LNCAP (cell line): ENCODE measurements at regions not wholly inside any gene's neighbourhood (a gene's known extent, or its start where the extent isn't known, plus 50 kb on each side); places are given as distances from the start of the nearest gene placed in this dataset.

Source experiments
- TF ChIP-seq, protein P1 (sequence below): fragments of 450-650 bp; IDR thresholded peaks from 2 replicates; pipeline ENCODE4 v1.5.1; 2017; ENCODE audit warnings: mild to moderate bottlenecking

DNA sequence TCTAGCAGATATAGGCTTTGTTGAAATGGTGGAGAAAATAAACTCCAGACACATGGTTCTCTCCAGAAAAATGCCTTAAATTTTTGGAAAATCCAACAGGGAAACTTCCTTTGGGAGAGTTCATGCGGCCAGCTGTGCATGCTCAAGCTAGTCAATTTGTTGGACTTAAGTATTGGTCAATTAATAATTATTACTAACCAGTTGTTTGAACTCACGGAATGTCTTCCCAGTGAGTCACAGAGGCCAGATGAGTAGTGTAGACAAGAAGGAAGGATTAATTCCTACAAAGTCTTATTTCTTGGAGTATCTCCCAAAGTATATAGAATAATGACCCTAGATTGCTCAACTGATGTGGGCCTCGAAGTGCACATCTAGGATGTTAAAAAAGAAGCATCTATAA is 103.6 kb downstream of the MACIR start:
- TF ChIP-seq, protein P1, sequence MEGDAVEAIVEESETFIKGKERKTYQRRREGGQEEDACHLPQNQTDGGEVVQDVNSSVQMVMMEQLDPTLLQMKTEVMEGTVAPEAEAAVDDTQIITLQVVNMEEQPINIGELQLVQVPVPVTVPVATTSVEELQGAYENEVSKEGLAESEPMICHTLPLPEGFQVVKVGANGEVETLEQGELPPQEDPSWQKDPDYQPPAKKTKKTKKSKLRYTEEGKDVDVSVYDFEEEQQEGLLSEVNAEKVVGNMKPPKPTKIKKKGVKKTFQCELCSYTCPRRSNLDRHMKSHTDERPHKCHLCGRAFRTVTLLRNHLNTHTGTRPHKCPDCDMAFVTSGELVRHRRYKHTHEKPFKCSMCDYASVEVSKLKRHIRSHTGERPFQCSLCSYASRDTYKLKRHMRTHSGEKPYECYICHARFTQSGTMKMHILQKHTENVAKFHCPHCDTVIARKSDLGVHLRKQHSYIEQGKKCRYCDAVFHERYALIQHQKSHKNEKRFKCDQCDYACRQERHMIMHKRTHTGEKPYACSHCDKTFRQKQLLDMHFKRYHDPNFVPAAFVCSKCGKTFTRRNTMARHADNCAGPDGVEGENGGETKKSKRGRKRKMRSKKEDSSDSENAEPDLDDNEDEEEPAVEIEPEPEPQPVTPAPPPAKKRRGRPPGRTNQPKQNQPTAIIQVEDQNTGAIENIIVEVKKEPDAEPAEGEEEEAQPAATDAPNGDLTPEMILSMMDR: no peak

DNA sequence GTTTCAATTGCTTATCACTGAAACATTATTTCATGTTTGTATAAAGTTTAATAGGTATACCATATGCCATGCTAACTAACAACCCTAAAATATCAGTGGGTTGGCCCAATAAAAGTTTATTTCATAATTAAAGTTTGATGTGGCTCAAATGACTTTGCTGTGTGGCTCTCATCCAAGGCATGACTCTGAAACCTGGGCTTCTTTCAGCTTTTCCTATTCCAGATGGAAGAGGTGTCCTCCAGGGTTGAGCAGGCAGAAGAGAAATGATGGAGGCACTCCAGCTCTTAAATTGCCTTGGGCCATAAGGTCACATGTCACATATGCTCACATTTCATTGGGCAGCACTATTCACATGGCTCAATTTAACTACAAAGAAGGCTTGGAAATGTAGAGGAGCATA is 101.9 kb downstream of the MACIR start:
- TF ChIP-seq, protein P1: no peak

DNA sequence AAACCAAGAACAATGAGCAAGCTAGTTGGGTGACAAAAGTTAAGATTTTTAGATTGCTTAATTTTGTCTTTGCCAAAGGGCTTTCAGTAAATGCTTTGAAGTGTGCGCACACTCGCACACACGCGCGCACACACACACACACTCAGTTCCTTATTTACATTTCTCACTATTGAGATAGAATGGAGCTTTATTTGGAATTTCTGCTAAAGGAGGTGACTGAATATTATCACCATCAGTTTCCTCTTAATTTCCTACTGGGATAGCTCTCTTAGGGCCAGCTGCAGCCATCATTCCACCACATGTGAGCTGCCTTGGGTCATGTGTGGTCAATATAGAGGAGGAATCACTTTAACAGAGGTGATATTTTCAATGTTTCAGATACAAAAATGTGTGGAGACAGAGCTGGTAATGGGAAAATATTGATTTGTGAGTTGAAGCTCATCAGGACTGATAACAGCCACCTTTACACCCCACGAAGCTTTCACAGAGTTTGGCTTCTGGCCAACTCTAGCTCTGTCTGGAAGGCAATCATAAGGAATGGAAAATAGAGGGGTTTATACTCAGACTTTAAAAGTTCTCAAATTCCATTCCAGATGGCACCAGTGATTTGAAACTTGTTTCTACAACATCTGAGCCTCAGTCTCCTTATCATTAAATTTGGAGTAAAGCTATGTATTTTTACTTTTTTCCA is 99.9 kb downstream of the MACIR start:
- TF ChIP-seq, protein P1: no peak

DNA sequence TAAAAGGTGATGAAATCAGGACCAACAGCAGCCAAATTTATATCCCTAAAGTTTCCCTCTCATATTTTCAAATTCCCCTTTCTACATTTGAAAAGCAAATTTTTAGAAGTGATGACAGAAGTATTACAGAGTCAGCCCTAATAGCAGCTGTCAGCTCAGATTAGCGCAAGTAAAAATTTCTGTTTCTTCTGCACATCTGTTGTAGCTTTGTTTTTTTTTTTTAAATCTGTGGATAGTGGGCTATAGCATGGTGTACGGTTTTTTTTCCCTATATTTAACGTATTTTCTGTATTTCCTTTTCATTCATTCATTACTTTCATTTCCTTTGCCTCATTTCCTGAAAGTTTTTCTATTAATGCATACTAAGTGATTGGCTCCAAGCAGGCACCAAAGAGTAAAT is 99.1 kb downstream of the MACIR start:
- TF ChIP-seq, protein P1: no peak

DNA sequence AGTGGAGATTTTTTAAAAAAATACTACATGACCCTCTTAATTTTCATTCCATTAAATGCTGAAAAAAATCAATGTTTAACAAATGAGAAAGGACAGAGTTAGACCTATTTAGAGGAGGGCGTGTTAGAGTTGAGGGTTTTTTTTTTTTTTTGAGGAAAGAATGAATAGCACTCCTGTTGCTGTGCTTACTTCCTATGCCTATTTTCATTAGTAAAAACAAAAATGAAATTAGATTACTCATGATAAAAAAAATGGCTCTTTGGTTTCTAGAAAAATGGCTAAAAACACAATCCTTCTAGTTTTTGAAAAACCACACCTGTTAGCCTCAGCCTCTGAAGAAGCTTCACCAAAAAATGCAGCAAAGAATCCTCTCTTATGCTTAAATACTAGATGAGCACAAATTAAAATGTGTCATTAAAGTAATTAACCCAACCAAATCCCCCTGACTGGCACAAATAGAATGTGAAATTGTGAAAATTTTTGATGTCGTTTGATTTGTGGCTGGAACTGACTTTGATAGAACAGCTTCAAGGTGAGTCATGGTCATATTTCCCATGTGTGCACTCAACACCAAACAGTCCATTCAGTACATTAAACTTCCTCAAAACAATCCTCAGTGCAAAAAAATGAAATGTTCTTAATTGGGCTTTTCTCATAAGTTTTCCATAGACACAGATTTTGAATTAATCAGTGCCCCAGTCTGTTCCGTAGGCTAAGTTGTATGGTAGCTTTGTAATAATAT is 98.0 kb downstream of the MACIR start:
- TF ChIP-seq, protein P1: no peak

DNA sequence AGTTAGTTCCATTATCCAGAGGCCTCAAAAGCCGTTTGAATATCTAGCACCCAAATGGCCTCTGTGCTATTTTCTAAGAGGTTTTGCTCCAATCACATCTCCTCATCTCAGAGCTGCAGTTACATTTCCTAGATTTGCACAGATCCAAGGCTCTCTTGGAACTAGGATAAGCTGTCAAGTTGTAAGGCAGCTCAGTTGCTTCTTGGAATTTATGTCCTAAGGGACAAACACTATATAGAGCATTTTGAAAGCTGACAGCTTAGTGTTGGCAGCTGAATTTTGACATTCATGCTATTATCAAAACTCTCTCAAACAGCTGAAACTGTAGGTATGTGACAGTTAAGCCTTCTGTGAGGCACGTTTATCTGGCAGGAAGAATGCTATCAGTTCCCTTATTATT is 97.0 kb downstream of the MACIR start:
- TF ChIP-seq, protein P1: no peak

DNA sequence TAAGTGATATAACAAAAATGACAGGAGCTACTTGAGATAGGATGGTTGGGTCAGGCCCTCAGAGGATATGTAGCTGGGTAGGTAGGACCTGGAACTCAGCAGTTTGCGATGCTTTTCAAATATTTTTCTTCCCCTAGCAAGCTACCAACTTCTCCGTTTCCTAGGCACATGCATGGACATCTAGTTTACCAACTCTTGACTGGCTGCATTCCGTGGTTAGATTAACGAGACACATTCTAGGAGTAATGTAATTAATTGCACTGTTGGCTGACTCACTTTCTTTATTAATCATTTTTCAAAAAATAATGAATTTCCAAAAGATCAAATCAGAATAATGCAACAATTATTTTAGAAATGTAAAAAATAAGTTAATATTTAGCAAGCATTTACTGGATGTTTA is 95.9 kb downstream of the MACIR start:
- TF ChIP-seq, protein P1: no peak
